ENCODE measurements at regions not wholly inside any gene's neighbourhood (a gene's known extent, or its start where the extent isn't known, plus 50 kb on each side); places are given as distances from the start of the nearest gene placed in this dataset.
"Not testable (repeated sequence)": the region's sequence is repeated elsewhere in the genome, so short reads cannot be mapped to it uniquely, and the experiment has no call there.

- H3K27ac Mint-ChIP-seq: no peak overlapping the region
- H3K27me3 Mint-ChIP-seq: no peaks in the 10 kb centered on the region
- CTCF ChIA-PET (ENCODE audit: partially characterized antibody): no interaction called here
- H3K36me3 Mint-ChIP-seq: no peaks in the 10 kb centered on the region
- H3K4me1 Mint-ChIP-seq: no peaks in the 10 kb centered on the region
- no peak overlapping the region for H3K4me3 Mint-ChIP-seq
- Histone ChIP-seq H3K4me1 (ENCODE audit: insufficient read depth, low read length) (no peaks in the 10 kb centered on the region), H3K9me3 (ENCODE audit: control insufficient read depth in 1 of 2, low read length in 2 of 2) (no peaks in the 10 kb centered on the region), H3K27me3 (ENCODE audit: insufficient read depth, low read length) (no peaks in the 10 kb centered on the region), H3K4me3 (ENCODE audit: low read length in 2 of 2) (no peak overlapping the region), H3K27ac (ENCODE audit: low read depth, low read length) (no peak overlapping the region), H3K36me3 (ENCODE audit: insufficient read depth, low read length) (no peaks in the 10 kb centered on the region)
- DNase-seq: no peak
- POLR2A ChIA-PET (ENCODE audit: partially characterized antibody): no interaction called here
- intact Hi-C loops (cut with micrococcal nuclease): no loop called here
- peaks cover 0 to 6% (median under 1%) of the 10 kb centered on the region in 8 donors for H3K9me3 Mint-ChIP-seq
These were observed 599.2 kb downstream of the ADCYAP1 start for GRCh38 chr18:1503847-1504246.

GRCh38 chr18:1505856-1506255 lies 601.2 kb downstream of the ADCYAP1 start:
- H3K27me3 ChIP-seq (ENCODE audit: insufficient read depth, low read length): no peaks in the 10 kb centered on the region
- no peaks in the 10 kb centered on the region for H3K9me3 ChIP-seq (ENCODE audit: control insufficient read depth in 1 of 2, low read length in 2 of 2)
- DNase-seq: no peak
- intact Hi-C loops (cut with micrococcal nuclease): no loop called here
- no peak overlapping the region for H3K27ac Mint-ChIP-seq
- no peaks in the 10 kb centered on the region for H3K4me1 ChIP-seq (ENCODE audit: insufficient read depth, low read length)
- H3K27me3 Mint-ChIP-seq: no peaks in the 10 kb centered on the region
- no peaks in the 10 kb centered on the region for H3K36me3 Mint-ChIP-seq
- H3K9me3 Mint-ChIP-seq: peaks cover 0 to 14% (median under 1%) of the 10 kb centered on the region in 8 donors
- no peak overlapping the region for H3K4me3 ChIP-seq (ENCODE audit: low read length in 2 of 2)
- CTCF ChIA-PET (ENCODE audit: partially characterized antibody): no interaction called here
- POLR2A ChIA-PET (ENCODE audit: partially characterized antibody): no interaction called here
- no peak overlapping the region for H3K4me3 Mint-ChIP-seq
- H3K36me3 ChIP-seq (ENCODE audit: insufficient read depth, low read length): no peaks in the 10 kb centered on the region
- H3K4me1 Mint-ChIP-seq: no peaks in the 10 kb centered on the region
- H3K27ac ChIP-seq (ENCODE audit: low read depth, low read length): no peak overlapping the region

GRCh38 chr18:1510542-1511179 lies 606.0 kb downstream of the ADCYAP1 start:
- POLR2A ChIA-PET (ENCODE audit: partially characterized antibody): no interaction called here
- CTCF ChIA-PET (ENCODE audit: partially characterized antibody): no interaction called here

GRCh38 chr18:1511619-1512311 lies 607.1 kb downstream of the ADCYAP1 start:
- no peak overlapping the region for H3K4me3 Mint-ChIP-seq
- no peaks in the 10 kb centered on the region for H3K36me3 ChIP-seq (ENCODE audit: insufficient read depth, low read length)
- ChIA-PET CTCF (ENCODE audit: partially characterized antibody) (no interaction called here), POLR2A (ENCODE audit: partially characterized antibody) (no interaction called here)
- intact Hi-C loops (cut with micrococcal nuclease): no loop called here
- H3K36me3 Mint-ChIP-seq: no peaks in the 10 kb centered on the region
- H3K4me3 ChIP-seq (ENCODE audit: low read length in 2 of 2): no peak overlapping the region
- no peaks in the 10 kb centered on the region for H3K4me1 Mint-ChIP-seq
- H3K27me3 Mint-ChIP-seq: no peaks in the 10 kb centered on the region
- no peak overlapping the region for H3K27ac Mint-ChIP-seq
- no peak for DNase-seq
- H3K27me3 ChIP-seq (ENCODE audit: insufficient read depth, low read length): no peaks in the 10 kb centered on the region
- no peak overlapping the region for H3K27ac ChIP-seq (ENCODE audit: low read depth, low read length)
- H3K9me3 ChIP-seq (ENCODE audit: control insufficient read depth in 1 of 2, low read length in 2 of 2): no peaks in the 10 kb centered on the region
- no peaks in the 10 kb centered on the region for H3K4me1 ChIP-seq (ENCODE audit: insufficient read depth, low read length)
- H3K9me3 Mint-ChIP-seq: peaks cover 0 to 19% (median 0%) of the 10 kb centered on the region in 8 donors

More at GRCh38 chr18:1510542-1511179, 606.0 kb downstream of the ADCYAP1 start:
- Histone ChIP-seq H3K9me3 (ENCODE audit: control insufficient read depth in 1 of 2, low read length in 2 of 2) (no peaks in the 10 kb centered on the region), H3K4me1 (ENCODE audit: insufficient read depth, low read length) (no peaks in the 10 kb centered on the region), H3K36me3 (ENCODE audit: insufficient read depth, low read length) (no peaks in the 10 kb centered on the region), H3K27me3 (ENCODE audit: insufficient read depth, low read length) (no peaks in the 10 kb centered on the region), H3K4me3 (ENCODE audit: low read length in 2 of 2) (no peak overlapping the region), H3K27ac (ENCODE audit: low read depth, low read length) (no peak overlapping the region)
- H3K27me3 Mint-ChIP-seq: no peaks in the 10 kb centered on the region
- peak in 1 of 5 donors; percentile 30 for DNase-seq
- H3K4me3 Mint-ChIP-seq: no peak overlapping the region
- H3K36me3 Mint-ChIP-seq: no peaks in the 10 kb centered on the region
- intact Hi-C loops (cut with micrococcal nuclease): no loop called here
- no peaks in the 10 kb centered on the region for H3K4me1 Mint-ChIP-seq
- no peak overlapping the region for H3K27ac Mint-ChIP-seq
- peaks cover 0 to 19% (median 0%) of the 10 kb centered on the region in 8 donors for H3K9me3 Mint-ChIP-seq

- Mint-ChIP-seq H3K4me1 (no peaks in the 10 kb centered on the region), H3K4me3 (no peak overlapping the region), H3K9me3 (peaks cover 0 to 15% (median 0%) of the 10 kb centered on the region in 8 donors), H3K36me3 (no peaks in the 10 kb centered on the region), H3K27me3 (no peaks in the 10 kb centered on the region), H3K27ac (no peak overlapping the region)
- CTCF ChIA-PET (ENCODE audit: partially characterized antibody): no interaction called here
- DNase-seq: no peak
- no peak overlapping the region for H3K4me3 ChIP-seq (ENCODE audit: low read length in 2 of 2)
- no peaks in the 10 kb centered on the region for H3K27me3 ChIP-seq (ENCODE audit: insufficient read depth, low read length)
- POLR2A ChIA-PET (ENCODE audit: partially characterized antibody): no interaction called here
- no peaks in the 10 kb centered on the region for H3K4me1 ChIP-seq (ENCODE audit: insufficient read depth, low read length)
- H3K27ac ChIP-seq (ENCODE audit: low read depth, low read length): no peak overlapping the region
- intact Hi-C loops (cut with micrococcal nuclease): no loop called here
- H3K36me3 ChIP-seq (ENCODE audit: insufficient read depth, low read length): no peaks in the 10 kb centered on the region
- H3K9me3 ChIP-seq (ENCODE audit: control insufficient read depth in 1 of 2, low read length in 2 of 2): no peaks in the 10 kb centered on the region
These were observed 608.8 kb downstream of the ADCYAP1 start for GRCh38 chr18:1513519-1513918.

GRCh38 chr18:1521588-1522248 lies 617.0 kb downstream of the ADCYAP1 start:
- H3K4me3 ChIP-seq (ENCODE audit: low read length in 2 of 2): not testable (repeated sequence)

GRCh38 chr18:1522249-1522615 lies 617.6 kb downstream of the ADCYAP1 start:
- intact Hi-C loops (cut with micrococcal nuclease): no loop called here
- no peak for DNase-seq
- H3K27me3 ChIP-seq (ENCODE audit: insufficient read depth, low read length): no peaks in the 10 kb centered on the region
- no peaks in the 10 kb centered on the region for H3K27me3 Mint-ChIP-seq
- H3K4me3 Mint-ChIP-seq: no peak overlapping the region
- H3K4me1 ChIP-seq (ENCODE audit: insufficient read depth, low read length): no peaks in the 10 kb centered on the region
- no peak overlapping the region for H3K27ac ChIP-seq (ENCODE audit: low read depth, low read length)
- no peaks in the 10 kb centered on the region for H3K36me3 Mint-ChIP-seq
- H3K9me3 ChIP-seq (ENCODE audit: control insufficient read depth in 1 of 2, low read length in 2 of 2): no peaks in the 10 kb centered on the region
- H3K4me1 Mint-ChIP-seq: no peaks in the 10 kb centered on the region
- no peak overlapping the region for H3K4me3 ChIP-seq (ENCODE audit: low read length in 2 of 2)
- H3K27ac Mint-ChIP-seq: no peak overlapping the region
- H3K9me3 Mint-ChIP-seq: peaks cover 0 to 6% (median 2%) of the 10 kb centered on the region in 8 donors
- H3K36me3 ChIP-seq (ENCODE audit: insufficient read depth, low read length): no peaks in the 10 kb centered on the region
- ChIA-PET POLR2A (ENCODE audit: partially characterized antibody) (no interaction called here), CTCF (ENCODE audit: partially characterized antibody) (no interaction called here)

More at GRCh38 chr18:1521588-1522248, 617.0 kb downstream of the ADCYAP1 start:
- H3K9me3 ChIP-seq (ENCODE audit: control insufficient read depth in 1 of 2, low read length in 2 of 2); H3K36me3 ChIP-seq (ENCODE audit: insufficient read depth, low read length); DNase-seq; POLR2A ChIA-PET (ENCODE audit: partially characterized antibody); H3K27ac ChIP-seq (ENCODE audit: low read depth, low read length); H3K9me3 Mint-ChIP-seq; CTCF ChIA-PET (ENCODE audit: partially characterized antibody); H3K4me3 Mint-ChIP-seq; H3K36me3 Mint-ChIP-seq; H3K4me1 ChIP-seq (ENCODE audit: insufficient read depth, low read length); H3K27me3 ChIP-seq (ENCODE audit: insufficient read depth, low read length); H3K27ac Mint-ChIP-seq; H3K27me3 Mint-ChIP-seq; H3K4me1 Mint-ChIP-seq; intact Hi-C loops (cut with micrococcal nuclease): not testable (repeated sequence)
